HL-60 (cell line): ENCODE measurements at regions not wholly inside any gene's neighbourhood (a gene's known extent, or its start where the extent isn't known, plus 50 kb on each side); places are given as distances from the start of the nearest gene placed in this dataset.

Experiments used
- DNase-seq, 2 experiments: peaks; one replicate each; pipeline ENCODE4 v3.0.0-alpha.2; 2010 to 2020; ENCODE audit warnings: low read depth in 1 of 2, low spot score in 1 of 2
- H3K27ac ChIP-seq: fragments of 250-450 bp; sonication (Bioruptor Pico); replicated peaks from 2 replicates; pipeline ENCODE4 v1.5.1; 2020; ENCODE audit warnings: mild to moderate bottlenecking, moderate library complexity
- H3K27me3 ChIP-seq: fragments of 250-450 bp; sonication (Bioruptor Pico); 2 replicates; pipeline ENCODE4 v1.5.1; 2021; ENCODE audit warnings: mild to moderate bottlenecking, moderate library complexity; ENCODE audit not compliant: insufficient read depth, poor library complexity, severe bottlenecking
- H3K4me3 ChIP-seq: replicated peaks from 2 replicates; pipeline ENCODE4 v1.5.1; 2011; ENCODE audit warnings: mild to moderate bottlenecking, control low read depth, low read length; ENCODE audit not compliant: insufficient read depth
- CTCF ChIP-seq: IDR thresholded peaks from one replicate; pipeline ENCODE4 v1.5.1; 2011; ENCODE audit warnings: low read length, control low read depth, inconsistent platforms; ENCODE audit not compliant: insufficient read depth
- GABPA ChIP-seq: IDR thresholded peaks from 2 replicates; pipeline ENCODE4 v1.6.1; 2012; ENCODE audit warnings: low read depth
- POLR2AphosphoS5 ChIP-seq: IDR thresholded peaks from 2 replicates; pipeline ENCODE4 v1.6.1; 2012; ENCODE audit warnings: low read depth
- REST ChIP-seq: IDR thresholded peaks from 2 replicates; pipeline ENCODE4 v1.6.1; 2012; ENCODE audit warnings: low read depth; ENCODE audit not compliant: insufficient replicate concordance
- SPI1 ChIP-seq: IDR thresholded peaks from 2 replicates; pipeline ENCODE4 v1.6.1; 2012; ENCODE audit warnings: low read depth, mild to moderate bottlenecking, borderline replicate concordance

- Histone ChIP-seq H3K27me3 (no peaks in the 10 kb centered on the region), H3K27ac (no peak overlapping the region), H3K4me3 (no peak overlapping the region)
- DNase-seq = no peak
- TF ChIP-seq SPI1 = no peak
- no peak for TF ChIP-seq GABPA
- TF ChIP-seq CTCF = no peak
- TF ChIP-seq REST = no peak
- TF ChIP-seq POLR2AphosphoS5 = no peak
Measured at GRCh38 chrX:127558811-127559210, 493.4 kb downstream of the ACTRT1 start.

GRCh38 chrX:127552571-127552970 is 499.6 kb downstream of the ACTRT1 start:
- Histone ChIP-seq H3K27ac (no peak overlapping the region), H3K4me3 (no peak overlapping the region), H3K27me3 (no peaks in the 10 kb centered on the region)
- DNase-seq = no peak
- TF ChIP-seq SPI1 = no peak
- TF ChIP-seq POLR2AphosphoS5 = no peak
- no peak for TF ChIP-seq CTCF
- TF ChIP-seq GABPA = no peak
- TF ChIP-seq REST = no peak

GRCh38 chrX:127519323-127519722 is 532.9 kb downstream of the ACTRT1 start:
- no peak for TF ChIP-seq POLR2AphosphoS5
- DNase-seq = no peak
- H3K27me3 ChIP-seq = no peaks in the 10 kb centered on the region
- no peak overlapping the region for H3K4me3 ChIP-seq
- no peak overlapping the region for H3K27ac ChIP-seq

- DNase-seq = no peak
- no peaks in the 10 kb centered on the region for H3K27me3 ChIP-seq
- H3K4me3 ChIP-seq = no peak overlapping the region
- no peak overlapping the region for H3K27ac ChIP-seq
- TF ChIP-seq CTCF (no peak), REST (no peak)
Measured at GRCh38 chrX:127490000-127490399, 562.2 kb downstream of the ACTRT1 start.
